Activated T-helper 1 cell treated with Interleukin-2 at 50 U/mL for 16 hours (primary cell): ENCODE measurements at regions not wholly inside any gene's neighbourhood (a gene's known extent, or its start where the extent isn't known, plus 50 kb on each side); places are given as distances from the start of the nearest gene placed in this dataset.
"Not testable (repeated sequence)": the region's sequence is repeated elsewhere in the genome, so short reads cannot be mapped to it uniquely, and the experiment has no call there.

Experiments
- DNase-seq: peaks from one replicate; pipeline ENCODE4 v3.0.0-alpha.2; 2020; ENCODE audit warnings: low read depth

DNA sequence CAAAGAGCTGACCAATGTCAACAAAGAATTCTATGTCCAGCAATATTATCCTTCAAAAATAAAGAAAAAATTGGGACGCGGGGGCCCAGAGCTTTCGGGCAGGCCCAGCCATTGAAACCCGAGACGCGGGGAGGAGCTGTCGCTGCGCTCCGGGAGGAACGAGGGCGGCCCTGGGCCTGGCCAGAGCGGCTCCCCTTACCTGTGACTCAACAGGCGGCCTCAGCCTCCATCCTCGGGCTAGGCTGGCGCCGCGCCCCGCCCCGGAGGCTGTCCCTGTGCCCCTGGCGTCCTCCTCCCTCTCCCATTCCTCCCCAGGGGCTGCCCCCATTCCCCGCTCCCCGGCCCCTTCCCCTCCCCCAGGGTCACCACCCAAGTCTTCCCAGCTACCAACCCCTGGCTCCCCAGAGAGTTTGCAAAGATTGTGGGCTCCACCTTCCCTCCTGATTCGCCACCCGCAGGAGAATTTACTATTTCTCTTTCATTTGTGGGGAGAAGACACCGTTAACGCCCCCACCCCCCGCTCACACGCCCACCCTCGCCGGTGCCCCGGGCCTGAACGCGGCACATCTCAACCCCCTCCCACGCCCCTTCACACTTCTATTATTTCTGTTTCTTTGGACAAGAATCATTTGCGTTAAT, 127.9 kb downstream of the ARRDC4 start:
- DNase-seq: not testable (repeated sequence)

DNA sequence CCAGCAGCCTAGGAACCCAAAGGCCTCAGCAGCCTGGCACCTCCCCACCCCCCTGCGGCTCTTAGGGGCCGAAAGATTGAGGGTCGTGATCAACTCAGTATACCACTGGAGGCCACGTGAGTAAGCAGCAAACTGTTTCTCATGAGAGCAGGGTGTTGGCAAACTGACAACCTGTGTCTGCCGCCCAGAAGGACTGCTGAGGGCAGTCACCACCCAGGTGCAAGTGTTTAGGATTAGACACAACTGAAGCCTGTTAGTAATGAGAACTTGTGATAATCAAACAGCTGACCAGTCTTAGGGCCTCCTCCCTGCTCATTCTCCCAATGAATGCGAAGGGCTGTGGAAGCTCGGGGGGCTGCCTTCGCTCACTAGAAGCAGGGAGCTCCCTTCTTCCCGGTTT, 128.8 kb downstream of the ARRDC4 start:
- not testable (repeated sequence) for DNase-seq

DNA sequence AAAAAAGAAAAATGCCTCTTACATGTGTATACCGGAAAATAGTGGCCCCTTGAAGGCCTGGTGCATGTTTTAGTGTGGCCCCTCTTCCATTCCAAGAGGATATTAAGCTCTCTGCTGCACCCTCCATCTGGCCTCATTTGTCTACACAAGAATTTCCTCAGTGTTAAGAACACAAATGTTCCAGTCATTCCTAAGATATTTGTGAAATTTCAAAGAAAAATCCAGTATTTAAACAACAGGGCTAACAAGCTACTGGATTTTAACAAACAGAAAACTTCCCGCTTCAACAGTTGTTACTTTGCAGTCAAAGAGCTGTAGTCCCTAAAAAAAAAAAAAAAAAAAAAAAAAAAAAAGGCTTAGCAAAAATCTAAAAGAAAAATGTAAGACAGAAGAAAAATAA, 137.5 kb downstream of the ARRDC4 start:
- DNase-seq: not testable (repeated sequence)

GRCh38 chr15:98100606-98101005, 140.1 kb downstream of the ARRDC4 start:
- not testable (repeated sequence) for DNase-seq

GRCh38 chr15:98103570-98103969, 143.1 kb downstream of the ARRDC4 start:
- DNase-seq: no peak

DNA sequence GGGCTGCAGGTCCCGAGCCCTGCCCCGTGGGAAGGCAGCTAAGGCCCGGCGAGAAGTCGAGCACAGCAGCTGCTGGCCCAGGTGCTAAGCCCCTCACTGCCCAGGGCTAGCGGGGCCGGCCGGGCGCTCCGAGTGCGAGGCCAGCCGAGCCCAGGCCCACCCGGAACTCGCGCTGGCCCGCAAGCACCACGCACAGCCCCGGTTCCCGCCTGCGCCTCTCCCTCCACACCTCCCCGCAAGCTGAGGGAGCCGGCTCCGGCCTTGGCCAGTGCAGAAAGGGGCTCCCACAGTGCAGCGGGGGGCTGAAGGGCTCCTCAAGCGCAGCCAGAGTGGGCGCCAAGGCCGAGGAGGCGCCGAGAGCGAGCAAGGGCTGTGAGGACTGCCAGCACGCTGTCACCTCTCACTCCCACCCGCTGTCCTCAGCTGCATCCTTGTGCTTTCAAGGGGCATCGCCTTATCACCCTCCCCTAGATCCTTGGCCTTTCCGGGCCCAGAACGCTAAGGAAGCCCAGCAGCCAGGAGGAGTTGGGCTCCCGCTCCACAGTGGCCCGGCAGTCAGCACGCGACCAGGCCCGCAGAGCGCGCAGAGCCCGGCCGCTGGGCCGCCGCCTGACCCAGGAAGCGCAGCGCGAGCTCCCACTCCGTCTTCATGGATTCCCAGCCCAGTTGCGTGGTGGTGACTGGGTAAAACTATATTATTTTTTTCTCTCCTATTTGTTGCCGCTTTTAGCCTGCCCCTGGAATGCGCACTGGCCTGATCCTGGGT, 144.1 kb downstream of the ARRDC4 start:
- DNase-seq: not testable (repeated sequence)

DNA sequence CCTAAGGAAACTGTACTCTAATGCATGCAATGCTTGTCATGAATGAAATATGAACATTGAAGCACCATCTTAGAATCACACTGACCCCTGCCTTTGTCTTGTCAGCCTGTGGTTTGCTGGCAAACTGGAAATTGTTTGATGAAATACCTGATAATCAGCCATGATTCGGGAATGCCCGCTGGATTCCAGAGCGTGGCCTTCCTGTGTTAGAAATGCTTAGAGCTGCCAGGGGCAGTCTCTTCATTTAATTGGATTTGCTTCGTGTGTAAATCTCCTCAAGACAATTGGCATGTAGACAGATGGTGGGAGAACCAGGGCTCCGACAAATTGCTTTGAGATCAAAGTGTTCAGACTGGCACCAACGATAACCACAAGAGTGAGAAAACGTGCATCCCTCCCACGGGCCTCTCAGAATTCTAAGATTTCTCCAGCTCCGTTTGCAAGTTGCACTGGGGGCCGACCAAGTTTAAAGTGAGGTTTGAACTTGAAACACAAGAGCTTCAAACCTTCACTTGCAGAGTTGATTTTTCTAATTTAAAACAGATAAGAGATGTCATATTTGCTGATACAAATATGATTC, 146.2 kb downstream of the ARRDC4 start:
- not testable (repeated sequence) for DNase-seq

DNA sequence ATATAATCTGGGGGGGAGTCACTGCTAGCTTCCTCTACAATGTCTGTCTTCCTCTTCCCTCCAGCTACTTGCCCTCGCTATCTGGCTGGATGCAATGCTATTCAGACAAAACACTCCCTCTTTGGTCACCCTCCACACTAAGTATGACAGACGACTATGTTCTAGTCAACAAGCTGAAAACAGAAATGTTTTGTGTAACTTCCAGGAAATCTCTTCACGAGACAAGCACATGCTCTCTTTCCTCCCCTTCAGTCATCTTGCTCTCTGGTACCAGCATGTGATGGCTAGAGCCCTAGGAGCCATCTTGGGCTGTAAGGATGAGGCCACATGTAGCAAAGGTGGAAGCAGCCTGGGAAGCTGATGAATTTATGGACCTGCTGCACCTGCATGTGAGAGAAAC, 151.3 kb downstream of the ARRDC4 start:
- no peak for DNase-seq

GRCh38 chr15:98113327-98113726, 152.8 kb downstream of the ARRDC4 start:
- no peak for DNase-seq

- DNase-seq: no peak
Observed at GRCh38 chr15:98120561-98120960, 160.1 kb downstream of the ARRDC4 start.

- no peak for DNase-seq
Observed at GRCh38 chr15:98121536-98121935, 161.0 kb downstream of the ARRDC4 start.

GRCh38 chr15:98121957-98122356, 161.5 kb downstream of the ARRDC4 start:
- no peak for DNase-seq

DNA sequence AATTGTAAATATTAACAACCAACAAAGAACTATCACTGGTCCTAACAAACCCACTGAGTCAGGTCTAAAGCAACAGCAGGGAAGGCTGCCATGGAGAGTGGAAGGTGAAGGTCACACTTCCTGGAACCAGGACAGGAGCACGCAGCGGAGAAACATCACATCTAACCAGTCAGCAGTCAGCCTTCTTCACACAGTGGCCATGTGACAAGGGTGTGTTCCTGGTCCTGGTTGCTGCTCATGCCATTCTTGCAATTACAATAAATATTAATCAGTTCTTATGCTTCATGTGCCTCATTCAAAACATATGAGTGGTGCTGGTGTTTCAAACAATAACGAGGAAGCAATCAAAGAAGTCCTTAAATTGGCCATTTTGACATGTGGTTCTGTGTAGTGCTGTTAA, 162.8 kb downstream of the ARRDC4 start:
- DNase-seq: no peak

DNA sequence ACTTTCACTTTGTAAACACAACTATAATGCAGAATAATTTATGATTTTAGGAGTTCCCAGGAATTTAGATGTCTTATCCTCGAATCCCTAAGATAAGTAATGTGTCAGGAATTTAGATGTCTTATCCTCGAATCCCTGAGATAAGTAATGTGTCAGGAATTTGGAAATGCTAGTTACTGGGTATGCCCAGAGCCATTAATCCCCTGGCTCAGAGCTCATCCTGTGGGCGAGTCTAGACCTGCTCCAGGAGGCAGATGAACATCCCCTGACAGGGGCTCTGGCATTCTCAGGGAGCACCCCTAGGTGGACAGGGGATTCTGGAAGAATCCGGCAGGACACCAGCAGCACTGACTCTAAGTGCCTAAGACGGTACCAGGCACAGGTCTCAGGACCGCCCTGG, 163.3 kb downstream of the ARRDC4 start:
- no peak for DNase-seq

- no peak for DNase-seq
Observed at GRCh38 chr15:98124581-98124980, 164.1 kb downstream of the ARRDC4 start.

DNA sequence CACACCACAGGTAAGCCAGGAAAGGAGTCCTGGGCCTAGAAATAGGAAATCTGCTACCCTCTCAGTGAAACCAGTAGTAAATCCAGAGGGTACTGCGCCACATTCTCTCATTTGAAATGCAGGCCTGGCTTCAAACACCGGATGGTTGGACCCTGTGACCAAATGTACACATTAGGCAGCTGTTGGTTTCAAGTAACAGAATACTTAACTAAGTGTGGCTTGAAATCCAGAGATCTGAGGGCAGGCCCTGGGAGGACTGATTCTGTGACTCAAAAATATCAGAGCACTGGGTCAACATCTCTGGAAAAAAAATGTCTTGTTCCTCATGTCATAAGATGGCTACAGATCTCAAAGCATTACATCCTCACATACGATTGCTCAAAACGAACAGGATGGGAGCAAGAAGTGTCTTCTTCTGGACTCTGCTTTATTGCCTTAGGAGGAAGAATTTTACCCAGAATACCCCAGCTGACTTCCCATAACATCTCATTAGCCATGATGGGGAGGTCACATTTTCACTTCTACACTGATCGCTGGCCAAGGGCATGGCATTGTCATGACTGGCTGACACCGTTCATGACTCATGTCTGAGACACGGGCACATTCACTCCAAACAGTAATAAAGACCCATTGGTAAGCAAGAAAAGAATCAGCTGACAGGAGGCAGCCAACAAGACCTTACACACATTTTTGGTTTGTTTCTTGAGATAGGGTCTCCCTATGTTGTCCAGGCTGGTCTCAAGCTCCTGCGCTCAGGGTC, 166.0 kb downstream of the ARRDC4 start:
- DNase-seq: no peak

GRCh38 chr15:98127586-98127985, 167.1 kb downstream of the ARRDC4 start:
- DNase-seq: no peak

DNA sequence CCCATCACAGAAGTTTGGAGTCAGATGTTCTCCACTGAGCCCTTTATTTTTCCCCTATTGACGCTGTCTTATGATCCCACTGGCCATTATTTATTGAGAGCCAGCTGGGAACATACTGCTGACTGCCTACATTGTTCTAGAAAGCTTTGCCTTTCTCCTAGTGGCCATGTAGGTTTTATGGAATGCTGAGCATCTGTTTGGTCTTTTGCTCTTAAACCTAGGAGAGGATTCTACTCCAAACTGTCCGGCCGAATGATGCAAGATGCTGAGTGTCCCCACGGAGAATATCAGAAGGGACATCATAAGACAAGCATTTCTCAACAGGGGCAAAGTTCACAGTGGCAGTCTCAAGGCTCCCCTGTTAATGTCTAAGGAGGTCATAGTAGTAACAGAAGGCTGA, 171.4 kb downstream of the ARRDC4 start:
- no peak for DNase-seq

GRCh38 chr15:98134905-98135304, 174.4 kb downstream of the ARRDC4 start:
- no peak for DNase-seq

GRCh38 chr15:98138910-98139309, 178.4 kb downstream of the ARRDC4 start:
- no peak for DNase-seq

DNA sequence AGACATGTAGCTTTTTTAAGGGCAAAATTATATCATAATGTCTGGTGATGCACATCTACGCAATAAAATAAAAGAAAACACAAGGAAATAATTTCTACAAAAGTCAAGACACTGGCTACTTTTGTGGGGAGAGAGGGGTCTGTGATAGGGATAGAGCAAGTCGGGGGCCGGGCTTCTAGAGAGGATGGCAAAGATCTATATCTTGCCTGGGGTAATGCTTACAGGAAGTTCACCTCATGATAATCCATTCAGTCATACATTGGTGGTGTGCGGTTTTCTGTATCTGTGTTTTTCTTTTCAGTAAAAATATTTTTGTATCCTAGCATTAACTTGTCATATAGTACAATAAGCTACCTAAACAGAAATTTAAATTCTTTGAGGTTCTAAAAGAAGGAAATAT, 178.8 kb downstream of the ARRDC4 start:
- DNase-seq: no peak

DNA sequence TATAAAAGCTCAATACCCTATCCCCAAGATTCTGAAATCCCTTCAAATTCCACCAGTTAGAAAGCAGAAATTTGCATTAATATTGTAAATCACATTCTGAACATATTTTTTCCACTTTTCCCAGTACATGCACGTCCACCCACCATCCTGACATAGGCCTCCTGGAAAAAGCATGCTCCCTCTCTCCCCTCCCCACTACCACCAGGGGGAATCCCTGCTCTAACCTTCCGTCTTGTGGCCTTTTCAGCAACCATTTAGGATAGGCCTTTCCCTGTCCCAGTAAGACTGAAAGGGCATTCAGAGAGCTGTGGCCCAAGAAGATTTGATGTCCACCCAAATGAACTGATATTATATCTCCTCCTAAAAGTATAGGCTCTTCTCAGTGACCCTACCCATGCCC, 182.1 kb downstream of the ARRDC4 start:
- no peak for DNase-seq

DNA sequence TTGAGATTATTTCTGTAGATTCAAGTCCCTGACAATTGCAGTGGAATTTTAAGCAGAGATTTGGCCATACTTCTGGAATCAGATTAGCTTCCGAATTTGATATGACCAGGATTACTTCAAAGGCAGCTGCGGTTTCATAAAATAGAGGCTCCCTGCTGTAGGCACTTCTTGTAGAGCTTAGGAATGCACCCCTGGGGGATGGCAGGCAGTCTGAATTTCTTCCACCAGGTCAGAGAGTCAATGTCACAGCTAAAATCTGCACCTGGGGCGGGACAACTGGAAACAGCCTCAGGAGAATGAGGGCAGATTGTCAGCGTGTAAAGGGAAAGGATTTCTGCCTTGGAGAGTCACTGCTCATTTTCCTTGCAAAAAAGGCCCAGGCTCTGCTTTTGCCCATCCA, 182.6 kb downstream of the ARRDC4 start:
- no peak for DNase-seq
